ENCODE measurements at regions not wholly inside any gene's neighbourhood (a gene's known extent, or its start where the extent isn't known, plus 50 kb on each side); places are given as distances from the start of the nearest gene placed in this dataset.

GRCh38 chr6:122524056-122524455 is 52.4 kb upstream of the SERINC1 start:
- no peak for DNase-seq

- peak; percentile 88 for DNase-seq
Observed at GRCh38 chr6:122530440-122531046, 58.9 kb upstream of the SERINC1 start.

- peak; percentile 57 for DNase-seq
Observed at GRCh38 chr6:122548281-122548680, 61.9 kb upstream of the PKIB start.

GRCh38 chr6:122548820-122549219 is 61.4 kb upstream of the PKIB start:
- no peak for DNase-seq

GRCh38 chr6:122553697-122554096 is 56.5 kb upstream of the PKIB start:
- DNase-seq, result peak; percentile 40

- DNase-seq, result no peak
Observed at GRCh38 chr6:122555561-122555960, 54.6 kb upstream of the PKIB start.

GRCh38 chr6:122558080-122558479 is 52.1 kb upstream of the PKIB start:
- DNase-seq, result no peak

All from NCI-H774 (cell line).